Gastrocnemius medialis (tissue), 4 donors: ENCODE measurements at regions not wholly inside any gene's neighbourhood (a gene's known extent, or its start where the extent isn't known, plus 50 kb on each side); places are given as distances from the start of the nearest gene placed in this dataset.

Experiments
- CTCF ChIP-seq, 5 experiments: fragments of 450-650 bp in 3 of 5; fragments of 200-600 bp in 2 of 5; sonication (generic) in 2 of 5; IDR thresholded peaks in 4 of 5; conservative IDR thresholded peaks in 1 of 5; 1 replicate in 4 of 5; 2 replicates in 1 of 5; pipeline ENCODE4 v1.5.1; 2016 to 2019; ENCODE audit warnings: antibody characterized with exemption in 5 of 5, mild to moderate bottlenecking in 3 of 5, moderate library complexity in 3 of 5
- POLR2A ChIP-seq, 2 donors: fragments of 450-650 bp; IDR thresholded peaks; one replicate each; pipeline ENCODE4 v1.6.1; 2017; ENCODE audit warnings: antibody characterized with exemption in 2 of 2, mild to moderate bottlenecking in 2 of 2, moderate library complexity in 2 of 2

- TF ChIP-seq POLR2A (IDR thresholded peaks at IDR 0.05) (no peak), CTCF (IDR thresholded peaks at IDR 0.05 in 4 of 5, conservative IDR thresholded peaks at IDR 0.05 in 1 of 5) (no peak)
Observed at GRCh38 chr10:61051344-61051743, 107.4 kb upstream of the RHOBTB1 start.
